Keratinocyte (primary cell): ENCODE measurements at regions not wholly inside any gene's neighbourhood (a gene's known extent, or its start where the extent isn't known, plus 50 kb on each side); places are given as distances from the start of the nearest gene placed in this dataset.

Experiments used
- DNase-seq: peaks from one replicate; pipeline ENCODE4 v3.0.0-alpha.2; 2011; ENCODE audit warnings: low read depth, missing footprints, low spot score
- FAIRE-seq: peaks from 2 replicates; lab custom pipeline; 2011; peaks lifted over from hg19 to GRCh38; lab: Jason Lieb, UNC
- H2AFZ ChIP-seq: 2 replicates; pipeline ENCODE4 v1.6.0; 2012; ENCODE audit warnings: low read length, control low read depth, inconsistent platforms; ENCODE audit not compliant: control insufficient read depth
- H3K27ac ChIP-seq: 2 replicates; pipeline ENCODE4 v1.5.1; 2011; ENCODE audit warnings: low read length; ENCODE audit not compliant: control insufficient read depth, insufficient read depth
- H3K27me3 ChIP-seq: 3 replicates; pipeline ENCODE4 v1.6.0; 2011; ENCODE audit warnings: low read length; ENCODE audit not compliant: control insufficient read depth, insufficient read depth; ENCODE audit errors: extremely low read depth
- H3K36me3 ChIP-seq, 2 experiments: 2 replicates in 1 of 2; 3 replicates in 1 of 2; pipeline ENCODE4 v1.5.1; 2011; ENCODE audit warnings: low read length in 2 of 2, mild to moderate bottlenecking in 1 of 2; ENCODE audit not compliant: control insufficient read depth in 2 of 2, insufficient read depth in 2 of 2; ENCODE audit errors: extremely low read depth in 1 of 2
- H3K4me1 ChIP-seq: 3 replicates; pipeline ENCODE4 v1.5.1; 2011; ENCODE audit warnings: low read length; ENCODE audit not compliant: control insufficient read depth, insufficient read depth; ENCODE audit errors: extremely low read depth
- H3K4me2 ChIP-seq: 3 replicates; pipeline ENCODE4 v1.6.0; 2011; ENCODE audit warnings: low read depth, low read length; ENCODE audit not compliant: control insufficient read depth, insufficient read depth; ENCODE audit errors: extremely low read depth
- H3K4me3 ChIP-seq, 3 experiments: fragments of 200-600 bp in 1 of 3; sonication (generic) in 1 of 3; 2 replicates in 2 of 3; 3 replicates in 1 of 3; pipeline ENCODE4 v1.5.1; 2011 to 2016; ENCODE audit warnings: low read length in 3 of 3, mild to moderate bottlenecking in 3 of 3, control low read depth in 2 of 3, inconsistent platforms in 1 of 3, low read depth in 1 of 3, mixed read lengths in 1 of 3, mixed run types in 1 of 3, moderate library complexity in 1 of 3; ENCODE audit not compliant: control insufficient read depth in 2 of 3, insufficient read depth in 2 of 3; ENCODE audit errors: extremely low read depth in 1 of 3
- H3K79me2 ChIP-seq: 2 replicates; pipeline ENCODE4 v1.6.0; 2012; ENCODE audit warnings: low read length; ENCODE audit not compliant: control insufficient read depth, insufficient read depth
- H3K9ac ChIP-seq: 3 replicates; pipeline ENCODE4 v1.6.0; 2011; ENCODE audit warnings: low read length; ENCODE audit not compliant: control insufficient read depth, insufficient read depth; ENCODE audit errors: extremely low read depth
- H3K9me1 ChIP-seq: 3 replicates; pipeline ENCODE4 v1.6.0; 2011; ENCODE audit warnings: low read length; ENCODE audit not compliant: control insufficient read depth, insufficient read depth; ENCODE audit errors: extremely low read depth
- H3K9me3 ChIP-seq: 2 replicates; pipeline ENCODE4 v1.5.1; 2012; ENCODE audit warnings: low read depth, low read length; ENCODE audit not compliant: control insufficient read depth
- H4K20me1 ChIP-seq: 3 replicates; pipeline ENCODE4 v1.6.0; 2011; ENCODE audit warnings: low read length; ENCODE audit not compliant: control insufficient read depth, insufficient read depth; ENCODE audit errors: extremely low read depth
- EZH2 ChIP-seq: IDR thresholded peaks from one replicate; pipeline ENCODE4 v1.6.1; 2012; ENCODE audit warnings: inconsistent platforms, mild to moderate bottlenecking, low read length, moderate library complexity
- dilution Hi-C: fragments of 300-500 bp; cut with MboI; formaldehyde crosslinking; loops from one replicate; pipeline ENCODE4 v1.7.0; 2020; ENCODE audit warnings: low sequenced_read_pairs; ENCODE audit not compliant: extremely low pct_ligation_motif_present
- TF ChIP-seq, protein P1 (sequence below), 3 experiments: IDR thresholded peaks in 1 of 3; conservative IDR thresholded peaks in 1 of 3; optimal IDR thresholded peaks in 1 of 3; 2 replicates in 2 of 3; 3 replicates in 1 of 3; pipeline versions ENCODE3 to v1.5.1; 2011; ENCODE audit warnings: low read length in 3 of 3, mild to moderate bottlenecking in 3 of 3, moderate library complexity in 2 of 3, control low read depth in 1 of 3, inconsistent platforms in 1 of 3; ENCODE audit not compliant: insufficient read depth in 2 of 3; ENCODE audit errors: extremely low read depth in 1 of 3

DNA sequence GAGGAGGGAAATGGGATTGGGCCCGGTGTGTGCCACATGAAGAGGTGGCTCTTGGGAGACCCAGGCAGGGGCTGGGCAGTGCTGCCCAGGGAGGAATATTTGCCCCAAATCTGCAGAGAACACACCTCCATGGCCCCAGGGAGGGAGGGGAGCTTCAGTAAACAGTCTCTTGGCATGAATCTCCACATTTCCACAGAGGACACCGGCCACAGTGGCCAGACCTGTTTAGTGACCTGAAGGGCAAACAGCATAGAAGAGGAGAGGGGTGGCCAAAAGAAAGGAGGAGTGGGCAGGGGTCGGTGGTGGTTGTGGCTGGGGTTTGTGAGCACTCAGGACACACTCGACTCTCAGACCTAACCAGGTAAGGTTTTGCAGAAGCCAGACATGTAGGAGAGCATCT lies 54.0 kb upstream of the IFFO2 start:
- TF ChIP-seq, protein P1, sequence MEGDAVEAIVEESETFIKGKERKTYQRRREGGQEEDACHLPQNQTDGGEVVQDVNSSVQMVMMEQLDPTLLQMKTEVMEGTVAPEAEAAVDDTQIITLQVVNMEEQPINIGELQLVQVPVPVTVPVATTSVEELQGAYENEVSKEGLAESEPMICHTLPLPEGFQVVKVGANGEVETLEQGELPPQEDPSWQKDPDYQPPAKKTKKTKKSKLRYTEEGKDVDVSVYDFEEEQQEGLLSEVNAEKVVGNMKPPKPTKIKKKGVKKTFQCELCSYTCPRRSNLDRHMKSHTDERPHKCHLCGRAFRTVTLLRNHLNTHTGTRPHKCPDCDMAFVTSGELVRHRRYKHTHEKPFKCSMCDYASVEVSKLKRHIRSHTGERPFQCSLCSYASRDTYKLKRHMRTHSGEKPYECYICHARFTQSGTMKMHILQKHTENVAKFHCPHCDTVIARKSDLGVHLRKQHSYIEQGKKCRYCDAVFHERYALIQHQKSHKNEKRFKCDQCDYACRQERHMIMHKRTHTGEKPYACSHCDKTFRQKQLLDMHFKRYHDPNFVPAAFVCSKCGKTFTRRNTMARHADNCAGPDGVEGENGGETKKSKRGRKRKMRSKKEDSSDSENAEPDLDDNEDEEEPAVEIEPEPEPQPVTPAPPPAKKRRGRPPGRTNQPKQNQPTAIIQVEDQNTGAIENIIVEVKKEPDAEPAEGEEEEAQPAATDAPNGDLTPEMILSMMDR (optimal IDR thresholded peaks at IDR 0.05 in 1 of 3, IDR thresholded peaks at IDR 0.05 in 1 of 3, conservative IDR thresholded peaks at IDR 0.05 in 1 of 3; ENCODE audit: extremely low read depth in 1 of 3, insufficient read depth in 2 of 3, low read length in 3 of 3), result no peak
- TF ChIP-seq EZH2, result no peak
- peak overlapping the region; percentile 54 for H3K9ac ChIP-seq
- H3K4me1 ChIP-seq, result peaks cover 34% of the 10 kb centered on the region
- DNase-seq (no peak), FAIRE-seq (no peak)
- H2AFZ ChIP-seq, result no peak overlapping the region
- H3K4me2 ChIP-seq, result peak overlapping the region; percentile 62
- H3K36me3 ChIP-seq, result no peaks in the 10 kb centered on the region
- no peaks in the 10 kb centered on the region for H3K79me2 ChIP-seq
- no peaks in the 10 kb centered on the region for H3K27me3 ChIP-seq
- dilution Hi-C loops, result no loop called here
- H3K9me3 ChIP-seq, result no peaks in the 10 kb centered on the region
- H3K9me1 ChIP-seq, result peaks cover 2% of the 10 kb centered on the region
- no peaks in the 10 kb centered on the region for H4K20me1 ChIP-seq
- H3K4me3 ChIP-seq, result no peak overlapping the region
- peak overlapping the region; percentile 84 for H3K27ac ChIP-seq

DNA sequence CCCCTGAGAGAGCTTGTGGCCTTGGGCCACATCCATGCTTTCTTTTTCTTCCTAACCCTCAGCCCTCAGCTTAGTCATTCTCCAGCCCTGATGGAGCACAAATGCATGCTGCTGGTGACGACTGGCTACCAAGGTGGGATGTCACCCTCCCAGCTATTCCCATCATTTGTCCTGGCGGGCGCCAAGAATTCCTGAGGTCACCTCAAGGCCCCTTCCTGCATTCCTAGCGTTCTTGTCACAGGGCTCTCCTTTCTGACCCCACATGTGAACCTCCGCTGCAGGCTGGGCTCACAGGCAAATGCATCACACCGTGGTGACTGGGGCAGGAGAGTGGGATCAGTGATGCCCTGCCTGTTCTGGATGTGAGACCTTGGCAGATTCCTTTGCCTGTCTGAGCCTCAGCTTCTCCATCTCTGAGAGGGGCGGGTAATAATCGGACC lies 53.4 kb upstream of the IFFO2 start:
- peaks cover 33% of the 10 kb centered on the region for H3K4me1 ChIP-seq
- H3K9me3 ChIP-seq, result no peaks in the 10 kb centered on the region
- no peak overlapping the region for H2AFZ ChIP-seq
- dilution Hi-C loops, result no loop called here
- H3K79me2 ChIP-seq, result no peaks in the 10 kb centered on the region
- peak overlapping the region; percentile 54 for H3K9ac ChIP-seq
- TF ChIP-seq, protein P1 (optimal IDR thresholded peaks at IDR 0.05 in 1 of 3, IDR thresholded peaks at IDR 0.05 in 1 of 3, conservative IDR thresholded peaks at IDR 0.05 in 1 of 3; ENCODE audit: extremely low read depth in 1 of 3, insufficient read depth in 2 of 3, low read length in 3 of 3), result no peak
- TF ChIP-seq EZH2, result no peak
- FAIRE-seq (peak; percentile 41), DNase-seq (peak; percentile 56)
- H3K27ac ChIP-seq, result peak overlapping the region; percentile 84
- no peaks in the 10 kb centered on the region for H4K20me1 ChIP-seq
- no peak overlapping the region for H3K4me3 ChIP-seq
- H3K27me3 ChIP-seq, result no peaks in the 10 kb centered on the region
- no peaks in the 10 kb centered on the region for H3K36me3 ChIP-seq
- H3K9me1 ChIP-seq, result peaks cover 2% of the 10 kb centered on the region
- no peak overlapping the region for H3K4me2 ChIP-seq
